ENCODE measurements at regions not wholly inside any gene's neighbourhood (a gene's known extent, or its start where the extent isn't known, plus 50 kb on each side); places are given as distances from the start of the nearest gene placed in this dataset.

DNA sequence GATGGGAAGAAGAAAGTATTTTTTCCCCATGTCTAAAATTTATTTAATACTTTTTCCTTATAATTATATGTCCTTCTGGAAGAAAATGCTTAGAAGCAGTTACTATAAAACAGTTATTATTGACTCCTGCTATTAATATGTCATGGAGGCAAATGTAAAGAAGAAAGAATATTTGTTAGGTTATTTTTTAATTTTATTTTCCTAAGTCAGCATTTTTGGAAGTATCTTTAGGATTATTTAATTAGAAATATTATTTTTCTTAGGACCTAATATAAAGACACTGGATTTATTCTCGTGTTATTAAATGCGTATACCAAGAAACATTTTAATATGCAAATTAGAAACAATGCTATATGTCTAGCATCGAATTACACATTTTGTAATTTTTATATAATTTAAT lies 687.7 kb downstream of the TRAM1L1 start:
- TF ChIP-seq, protein P1, sequence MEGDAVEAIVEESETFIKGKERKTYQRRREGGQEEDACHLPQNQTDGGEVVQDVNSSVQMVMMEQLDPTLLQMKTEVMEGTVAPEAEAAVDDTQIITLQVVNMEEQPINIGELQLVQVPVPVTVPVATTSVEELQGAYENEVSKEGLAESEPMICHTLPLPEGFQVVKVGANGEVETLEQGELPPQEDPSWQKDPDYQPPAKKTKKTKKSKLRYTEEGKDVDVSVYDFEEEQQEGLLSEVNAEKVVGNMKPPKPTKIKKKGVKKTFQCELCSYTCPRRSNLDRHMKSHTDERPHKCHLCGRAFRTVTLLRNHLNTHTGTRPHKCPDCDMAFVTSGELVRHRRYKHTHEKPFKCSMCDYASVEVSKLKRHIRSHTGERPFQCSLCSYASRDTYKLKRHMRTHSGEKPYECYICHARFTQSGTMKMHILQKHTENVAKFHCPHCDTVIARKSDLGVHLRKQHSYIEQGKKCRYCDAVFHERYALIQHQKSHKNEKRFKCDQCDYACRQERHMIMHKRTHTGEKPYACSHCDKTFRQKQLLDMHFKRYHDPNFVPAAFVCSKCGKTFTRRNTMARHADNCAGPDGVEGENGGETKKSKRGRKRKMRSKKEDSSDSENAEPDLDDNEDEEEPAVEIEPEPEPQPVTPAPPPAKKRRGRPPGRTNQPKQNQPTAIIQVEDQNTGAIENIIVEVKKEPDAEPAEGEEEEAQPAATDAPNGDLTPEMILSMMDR (IDR thresholded peaks at IDR 0.05; ENCODE audit: low read depth, low read length) = no peak
- no peak for DNase-seq (ENCODE audit: extremely low read depth, low read depth)

DNA sequence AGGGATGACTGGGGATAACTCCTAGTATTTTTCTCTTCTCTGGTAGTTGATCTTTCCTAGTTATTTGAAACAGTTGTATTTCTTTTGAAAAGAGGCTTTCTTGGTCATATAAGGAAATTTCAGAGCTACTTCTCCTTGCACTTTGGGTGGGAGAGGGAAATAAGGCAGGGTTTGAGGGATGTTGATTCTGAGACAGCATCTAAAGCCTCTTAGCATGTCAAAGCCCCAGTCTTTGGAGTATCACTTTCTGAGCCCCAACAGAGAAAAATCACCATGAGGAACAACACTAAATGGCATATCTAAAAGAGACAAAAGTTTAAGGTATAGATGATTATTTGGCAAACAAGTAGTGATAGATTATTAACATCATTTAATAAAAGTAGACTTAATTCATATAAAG lies 688.1 kb downstream of the TRAM1L1 start:
- TF ChIP-seq, protein P1 (IDR thresholded peaks at IDR 0.05; ENCODE audit: low read depth, low read length) = no peak
- no peak for DNase-seq (ENCODE audit: extremely low read depth, low read depth)

DNA sequence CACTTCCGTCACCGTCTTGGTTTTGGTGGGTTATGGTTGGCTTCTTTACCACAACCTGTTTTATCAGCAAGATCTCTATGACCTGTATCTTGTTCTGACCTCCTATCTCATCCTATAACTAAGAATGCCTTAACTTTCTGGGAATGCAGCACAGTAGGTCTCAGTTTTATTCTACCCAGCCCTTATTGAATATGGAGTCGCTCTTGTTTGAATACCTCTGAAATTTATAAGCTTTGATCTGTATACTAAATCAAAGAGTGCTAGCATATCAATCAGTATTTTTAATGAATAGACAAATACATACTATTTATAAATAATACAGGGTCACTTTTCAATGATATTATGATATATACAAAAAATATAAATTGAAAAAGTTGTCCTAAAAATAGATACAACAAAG lies 690.0 kb downstream of the TRAM1L1 start:
- DNase-seq (ENCODE audit: extremely low read depth, low read depth) = no peak
- TF ChIP-seq, protein P1 (IDR thresholded peaks at IDR 0.05; ENCODE audit: low read depth, low read length) = no peak

DNA sequence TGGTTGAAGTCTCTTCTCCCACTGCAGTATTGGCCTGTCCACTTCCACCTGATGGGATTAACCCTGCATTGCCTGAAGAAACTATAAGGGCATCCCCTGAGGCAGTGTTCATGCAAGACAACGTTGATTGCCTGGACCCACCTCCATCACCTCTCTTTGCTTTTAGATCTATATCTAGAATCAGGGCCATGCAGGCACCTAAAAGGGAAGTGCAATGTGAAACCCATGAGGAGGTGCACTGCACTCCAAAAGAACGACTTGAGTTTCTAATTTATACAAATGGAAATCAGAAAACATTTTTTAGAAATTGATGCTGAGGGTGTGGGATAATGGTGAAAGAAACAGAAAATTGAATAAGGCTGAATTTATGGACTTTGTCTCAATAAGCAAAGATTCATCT lies 694.4 kb downstream of the TRAM1L1 start:
- no peak for DNase-seq (ENCODE audit: extremely low read depth, low read depth)
- TF ChIP-seq, protein P1 (IDR thresholded peaks at IDR 0.05; ENCODE audit: low read depth, low read length) = no peak

DNA sequence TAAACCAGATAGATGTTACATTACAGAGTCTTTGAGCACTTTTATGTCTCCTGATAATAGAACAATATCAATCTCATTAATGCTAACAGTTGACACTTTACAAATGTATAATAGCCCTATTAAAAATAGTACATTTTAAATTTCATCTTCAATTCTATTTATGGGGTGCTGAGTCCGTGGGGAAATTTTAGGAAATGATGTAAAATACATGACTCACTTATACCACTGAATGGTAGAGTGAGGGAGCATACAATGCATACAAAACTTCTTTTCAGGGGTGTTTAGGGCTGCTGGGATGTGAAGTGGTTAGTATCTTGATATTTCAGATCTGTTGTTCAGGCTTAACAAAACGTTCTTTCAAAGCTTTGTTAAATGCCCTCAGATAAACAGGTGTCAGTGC lies 696.2 kb downstream of the TRAM1L1 start:
- TF ChIP-seq, protein P1 (IDR thresholded peaks at IDR 0.05; ENCODE audit: low read depth, low read length) = no peak
- no peak for DNase-seq (ENCODE audit: extremely low read depth, low read depth)

DNA sequence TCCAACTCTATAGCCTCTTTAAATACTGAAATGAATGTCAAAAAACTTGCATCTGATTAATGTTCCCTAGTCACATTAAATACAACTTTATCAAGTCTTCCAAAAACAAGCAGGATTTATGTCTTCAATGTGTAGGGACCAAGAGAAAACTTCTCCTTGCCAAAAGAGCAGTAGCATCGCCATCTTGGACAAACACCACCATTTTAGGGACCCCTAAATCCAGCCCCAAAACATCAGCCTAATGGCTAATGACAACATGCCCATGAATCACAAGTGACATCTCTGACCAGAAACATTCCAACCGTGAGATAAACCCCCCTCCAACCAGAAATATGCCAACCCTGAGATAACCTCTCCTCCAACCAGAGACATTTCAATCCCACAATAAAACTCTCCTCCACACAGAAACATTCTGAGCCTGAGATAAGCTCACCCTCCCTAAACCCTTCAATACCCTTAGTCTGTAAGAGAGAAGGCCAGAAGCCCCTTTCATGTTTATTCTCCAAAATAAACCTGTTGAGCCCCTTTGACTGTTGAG lies 697.4 kb downstream of the TRAM1L1 start:
- TF ChIP-seq, protein P1 (IDR thresholded peaks at IDR 0.05; ENCODE audit: low read depth, low read length) = no peak
- no peak for DNase-seq (ENCODE audit: extremely low read depth, low read depth)

DNA sequence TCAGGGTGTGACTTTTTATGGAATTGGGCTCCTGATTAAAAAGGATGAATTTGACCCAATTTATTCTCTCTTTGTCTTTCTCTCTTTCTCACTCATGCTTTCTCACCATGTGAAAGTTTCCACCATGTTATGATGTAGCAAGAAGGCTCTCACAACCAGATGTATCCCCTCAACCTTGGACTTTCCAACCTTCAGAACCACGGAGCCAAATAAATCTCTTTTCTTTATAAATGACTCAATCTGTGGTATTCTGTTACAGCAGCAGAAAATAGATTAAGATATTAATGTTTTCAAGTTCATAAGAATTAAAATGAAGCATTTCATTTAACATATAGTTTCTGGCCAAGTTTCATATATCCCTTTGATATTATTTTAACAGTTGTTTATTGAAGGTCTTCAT lies 698.5 kb downstream of the TRAM1L1 start:
- no peak for DNase-seq (ENCODE audit: extremely low read depth, low read depth)
- TF ChIP-seq, protein P1 (IDR thresholded peaks at IDR 0.05; ENCODE audit: low read depth, low read length) = no peak
